Left lung (tissue), 4 donors: ENCODE measurements at regions not wholly inside any gene's neighbourhood (a gene's known extent, or its start where the extent isn't known, plus 50 kb on each side); places are given as distances from the start of the nearest gene placed in this dataset.

Source experiments
- ATAC-seq: fragments of 200-7000 bp; cut with Tn5 transposase; one replicate; pipeline ENCODE4 v1.9.1; 2020; ENCODE audit warnings: moderate library complexity
- DNase-seq, 4 donors: peaks; one replicate each; pipeline ENCODE4 v3.0.0-alpha.2; 2013 to 2020
- H3K27ac ChIP-seq, 2 donors: fragments of 200-600 bp; sonication (generic) in 1 of 2; one replicate each; pipeline versions ENCODE4 v1.5.0 to v1.8.0; 2020 to 2021
- H3K27me3 ChIP-seq, 2 donors: fragments of 200-600 bp; sonication (generic) in 1 of 2; one replicate each; pipeline versions ENCODE4 v1.5.0 to v1.8.0; 2020 to 2021
- H3K36me3 ChIP-seq, 2 donors: fragments of 200-600 bp; sonication (generic) in 1 of 2; one replicate each; pipeline versions ENCODE4 v1.5.0 to v1.8.0; 2020 to 2021
- H3K4me1 ChIP-seq, 2 donors: fragments of 200-600 bp; one replicate each; pipeline ENCODE4 v1.8.0; 2021
- H3K4me3 ChIP-seq, 2 donors: fragments of 200-600 bp; sonication (generic) in 1 of 2; one replicate each; pipeline versions ENCODE4 v1.5.0 to v1.8.0; 2020 to 2021; ENCODE audit warnings: mild to moderate bottlenecking in 1 of 2
- H3K9me3 ChIP-seq, 2 donors: fragments of 200-600 bp; sonication (generic) in 1 of 2; one replicate each; pipeline versions ENCODE4 v1.5.0 to v1.8.0; 2020 to 2021
- CTCF ChIP-seq, 2 donors: fragments of 200-600 bp; sonication (generic) in 1 of 2; IDR thresholded peaks; one replicate each; pipeline versions ENCODE4 v1.5.0 to v1.8.0; 2021; ENCODE audit warnings: antibody characterized with exemption in 2 of 2
- intact Hi-C, 2 donors: fragments of 100-400 bp; cut with DNase I; formaldehyde crosslinking; loops; one replicate each; pipeline versions ENCODE4 v1.11.2 to v1.14.2; 2022
- donor health status: DM: no; HTN: yes; CAD: no.
- donor health status: DM: no; HTN: no; CAD: no.

GRCh38 chrX:39167791-39168190 is 366.5 kb downstream of the MID1IP1 start:
- H3K9me3 ChIP-seq = no peaks in the 10 kb centered on the region
- ATAC-seq = no peak
- H3K4me1 ChIP-seq = no peaks in the 10 kb centered on the region
- no peak overlapping the region for H3K27ac ChIP-seq
- H3K27me3 ChIP-seq = peaks cover 0 to 2% of the 10 kb centered on the region in 2 donors
- no peak for DNase-seq
- no peak overlapping the region for H3K4me3 ChIP-seq
- H3K36me3 ChIP-seq = no peaks in the 10 kb centered on the region
- TF ChIP-seq CTCF (IDR thresholded peaks at IDR 0.05) = no peak
- intact Hi-C loops = no loop called here

- no peaks in the 10 kb centered on the region for H3K9me3 ChIP-seq
- H3K36me3 ChIP-seq = no peaks in the 10 kb centered on the region
- DNase-seq (no peak), ATAC-seq (no peak)
- no peaks in the 10 kb centered on the region for H3K27me3 ChIP-seq
- intact Hi-C loops = no loop called here
- H3K27ac ChIP-seq = no peak overlapping the region
- TF ChIP-seq CTCF (IDR thresholded peaks at IDR 0.05) = no peak
- H3K4me1 ChIP-seq = no peaks in the 10 kb centered on the region
- no peak overlapping the region for H3K4me3 ChIP-seq
These were observed 367.4 kb downstream of the MID1IP1 start for GRCh38 chrX:39168609-39169008.

- no peaks in the 10 kb centered on the region for H3K27me3 ChIP-seq
- intact Hi-C loops = no loop called here
- H3K4me1 ChIP-seq = peaks cover 0 to 2% of the 10 kb centered on the region in 2 donors
- no peak for TF ChIP-seq CTCF (IDR thresholded peaks at IDR 0.05)
- ATAC-seq (no peak), DNase-seq (no peak)
- H3K36me3 ChIP-seq = no peaks in the 10 kb centered on the region
- no peaks in the 10 kb centered on the region for H3K9me3 ChIP-seq
- no peak overlapping the region for H3K4me3 ChIP-seq
- H3K27ac ChIP-seq = no peak overlapping the region
These were observed 368.7 kb downstream of the MID1IP1 start for GRCh38 chrX:39169976-39170375.

- Histone ChIP-seq H3K4me3 (no peak overlapping the region), H3K9me3 (no peaks in the 10 kb centered on the region), H3K4me1 (peaks cover 0 to 4% of the 10 kb centered on the region in 2 donors), H3K36me3 (no peaks in the 10 kb centered on the region), H3K27ac (no peak overlapping the region), H3K27me3 (no peaks in the 10 kb centered on the region)
- DNase-seq (no peak), ATAC-seq (no peak)
- intact Hi-C loops = no loop called here
- no peak for TF ChIP-seq CTCF (IDR thresholded peaks at IDR 0.05)
These were observed 369.2 kb downstream of the MID1IP1 start for GRCh38 chrX:39170464-39170863.

GRCh38 chrX:39171686-39172085 is 370.4 kb downstream of the MID1IP1 start:
- ATAC-seq (no peak), DNase-seq (no peak)
- intact Hi-C loops = no loop called here
- H3K27ac ChIP-seq = no peak overlapping the region
- H3K36me3 ChIP-seq = no peaks in the 10 kb centered on the region
- no peak overlapping the region for H3K4me3 ChIP-seq
- H3K9me3 ChIP-seq = no peaks in the 10 kb centered on the region
- peaks cover 0 to 4% of the 10 kb centered on the region in 2 donors for H3K4me1 ChIP-seq
- no peaks in the 10 kb centered on the region for H3K27me3 ChIP-seq
- no peak for TF ChIP-seq CTCF (IDR thresholded peaks at IDR 0.05)
